GM18867 (cell line): ENCODE measurements at regions not wholly inside any gene's neighbourhood (a gene's known extent, or its start where the extent isn't known, plus 50 kb on each side); places are given as distances from the start of the nearest gene placed in this dataset.
"Not testable (repeated sequence)": the region's sequence is repeated elsewhere in the genome, so short reads cannot be mapped to it uniquely, and the experiment has no call there.

ENCODE experiments used
- ATAC-seq: cut with Tn5 transposase; IDR thresholded peaks from one replicate; pipeline ENCODE4 v1.9.1; 2021; ENCODE audit warnings: mild to moderate bottlenecking, moderate library complexity; ENCODE audit not compliant: unreplicated experiment

DNA sequence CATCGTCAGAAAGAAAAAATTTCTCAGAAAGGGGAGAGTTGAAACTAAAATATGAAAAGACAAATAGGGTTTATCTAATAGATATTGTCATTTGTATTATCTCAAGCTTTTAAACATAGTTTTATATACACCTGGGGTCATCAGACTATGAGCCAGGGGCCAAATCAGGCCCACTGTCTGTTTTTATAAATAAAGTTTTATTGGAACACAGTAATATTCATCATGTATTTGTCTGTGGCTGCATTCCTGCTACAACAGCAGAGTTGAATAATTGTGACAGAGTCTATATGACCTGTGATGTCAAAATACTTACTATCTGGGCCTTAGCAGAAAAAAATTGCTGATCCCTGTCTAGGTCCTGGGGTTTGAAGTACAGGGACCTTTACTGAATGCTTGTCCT lies 120.5 kb upstream of the RUNX1 start:
- no peak for ATAC-seq

DNA sequence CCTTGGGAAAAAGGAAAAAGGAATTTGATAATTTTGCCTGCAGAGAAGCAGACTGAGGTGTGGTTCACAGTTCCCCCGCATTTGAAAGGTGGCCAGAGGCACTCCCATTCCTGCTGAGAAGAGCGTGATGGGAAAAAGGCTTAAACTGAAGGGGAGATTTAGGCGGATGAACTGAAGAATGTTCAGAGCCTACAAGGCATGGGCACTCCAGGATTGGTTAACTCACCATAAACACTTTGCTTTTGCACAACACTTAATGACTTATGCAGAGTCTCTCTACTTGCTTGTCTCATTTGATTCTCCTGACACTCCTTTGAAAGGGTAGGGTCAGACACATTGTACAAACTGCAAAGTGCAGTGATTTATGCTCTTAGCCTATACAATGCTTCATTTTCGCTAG lies 119.6 kb upstream of the RUNX1 start:
- ATAC-seq, result no peak

DNA sequence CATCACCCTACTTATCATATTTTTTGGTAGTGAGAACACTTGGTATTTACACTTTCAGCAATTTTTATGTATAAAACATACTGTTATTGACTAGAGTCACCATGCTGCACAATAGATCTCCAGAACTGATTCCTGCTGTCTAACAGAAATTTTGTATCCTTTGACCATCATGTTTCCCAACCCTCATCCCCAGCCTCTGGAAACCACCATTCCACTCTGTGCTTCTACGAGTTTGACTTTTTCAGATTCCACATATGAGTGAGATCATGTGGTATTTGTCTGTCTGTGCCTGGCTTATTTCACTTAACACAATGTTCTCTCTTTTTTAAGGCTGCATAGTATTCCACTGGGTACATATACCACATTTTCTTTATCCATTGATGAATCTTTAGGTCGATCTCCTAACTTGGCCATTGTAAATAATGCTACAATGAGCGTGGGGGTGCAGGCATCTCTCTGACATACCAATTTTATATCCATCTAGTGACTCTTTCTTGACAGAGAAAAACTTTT lies 115.9 kb upstream of the RUNX1 start:
- ATAC-seq, result no peak

DNA sequence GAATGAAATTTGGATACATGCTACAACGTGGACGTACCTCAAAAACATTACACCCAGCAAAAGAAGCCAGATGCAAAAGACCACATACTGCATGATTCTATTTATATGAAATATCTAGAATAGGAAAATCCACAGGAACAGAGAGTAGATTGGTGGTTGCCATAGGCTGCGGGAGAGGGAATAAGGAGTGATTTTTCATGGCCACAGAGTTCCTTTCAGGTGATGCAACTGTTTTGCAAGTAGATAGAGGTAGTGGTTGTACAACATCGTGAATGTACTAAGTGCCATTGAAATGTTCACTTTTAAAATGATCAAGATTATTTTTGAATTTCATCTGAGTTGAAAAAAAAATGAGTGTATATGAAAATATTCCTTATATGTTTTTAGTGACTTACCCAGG lies 115.3 kb upstream of the RUNX1 start:
- no peak for ATAC-seq

DNA sequence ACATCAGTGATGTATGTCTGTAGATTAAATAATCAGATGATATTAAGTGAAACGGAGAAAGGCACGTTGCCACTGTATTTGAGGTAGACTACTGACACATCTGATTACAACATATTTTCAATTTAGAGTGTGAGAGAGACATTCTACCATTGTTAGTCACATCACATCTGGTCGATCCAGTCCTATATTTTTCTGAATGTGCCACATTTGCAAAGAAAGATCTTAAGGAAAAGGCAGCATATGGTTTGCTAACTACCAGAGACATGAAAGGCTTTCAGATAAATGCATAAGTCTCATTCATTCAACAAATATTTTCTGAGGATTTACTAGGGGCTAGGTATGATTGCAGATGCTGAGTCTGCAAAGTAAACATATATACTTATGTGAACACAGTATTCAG lies 114.3 kb upstream of the RUNX1 start:
- ATAC-seq, result no peak

DNA sequence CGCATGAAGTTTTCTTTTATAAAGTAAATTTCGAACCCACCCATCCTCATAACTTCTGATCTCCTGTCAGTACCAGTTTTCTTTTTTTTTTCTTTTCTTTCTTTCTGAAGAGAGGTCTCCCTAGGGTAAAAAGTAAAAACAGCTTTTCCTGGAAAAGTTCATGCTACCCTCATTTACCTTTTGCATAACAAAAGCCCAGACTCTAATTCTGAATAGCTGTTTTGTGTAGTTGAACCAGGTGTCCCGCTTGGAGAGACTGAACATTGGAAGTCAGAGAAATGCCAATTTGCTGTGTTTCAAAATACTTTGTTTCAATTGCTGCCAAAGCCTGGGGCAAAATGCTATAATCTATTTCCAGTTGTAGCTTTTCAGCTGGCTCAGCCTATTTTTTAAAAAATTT lies 113.7 kb upstream of the RUNX1 start:
- no peak for ATAC-seq

DNA sequence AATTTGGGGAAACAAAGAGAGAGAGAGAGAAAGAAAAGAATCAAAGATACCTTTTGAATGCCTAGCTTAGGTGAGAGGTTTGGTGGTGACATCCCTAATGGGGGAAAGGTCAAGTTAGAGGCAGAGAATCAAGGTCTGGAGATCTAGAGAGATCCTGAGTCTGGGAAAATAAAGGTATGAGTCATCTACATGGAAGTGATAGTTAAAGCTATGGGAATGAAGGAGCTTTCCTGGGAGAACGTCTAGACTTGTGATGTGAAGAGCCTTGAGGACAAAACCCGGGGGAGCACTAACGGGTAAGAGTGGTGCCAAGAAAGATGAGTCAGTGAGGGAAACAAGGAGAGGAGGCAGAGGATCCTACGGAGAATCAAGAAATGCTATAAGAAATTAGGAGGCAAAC lies 110.8 kb upstream of the RUNX1 start:
- no peak for ATAC-seq

DNA sequence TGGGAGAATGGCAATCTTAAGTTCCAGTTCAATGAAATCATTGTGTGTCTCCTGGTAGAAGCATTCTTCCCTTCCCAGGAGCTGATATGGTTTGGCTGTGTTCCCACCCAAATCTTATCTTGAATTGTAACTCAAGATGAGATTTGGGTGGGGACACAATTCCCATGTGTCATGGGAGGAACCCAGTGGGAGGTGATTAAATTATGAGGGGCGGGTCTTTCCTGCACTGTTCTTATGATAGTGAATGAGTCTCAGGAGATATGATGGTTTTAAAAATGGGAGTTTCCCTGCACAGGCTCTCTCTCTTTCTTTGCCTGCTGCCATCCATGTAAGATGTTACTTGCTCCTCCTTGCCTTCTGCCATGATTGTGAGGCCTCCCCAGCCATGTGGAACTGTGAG lies 108.3 kb upstream of the RUNX1 start:
- ATAC-seq, result not testable (repeated sequence)

DNA sequence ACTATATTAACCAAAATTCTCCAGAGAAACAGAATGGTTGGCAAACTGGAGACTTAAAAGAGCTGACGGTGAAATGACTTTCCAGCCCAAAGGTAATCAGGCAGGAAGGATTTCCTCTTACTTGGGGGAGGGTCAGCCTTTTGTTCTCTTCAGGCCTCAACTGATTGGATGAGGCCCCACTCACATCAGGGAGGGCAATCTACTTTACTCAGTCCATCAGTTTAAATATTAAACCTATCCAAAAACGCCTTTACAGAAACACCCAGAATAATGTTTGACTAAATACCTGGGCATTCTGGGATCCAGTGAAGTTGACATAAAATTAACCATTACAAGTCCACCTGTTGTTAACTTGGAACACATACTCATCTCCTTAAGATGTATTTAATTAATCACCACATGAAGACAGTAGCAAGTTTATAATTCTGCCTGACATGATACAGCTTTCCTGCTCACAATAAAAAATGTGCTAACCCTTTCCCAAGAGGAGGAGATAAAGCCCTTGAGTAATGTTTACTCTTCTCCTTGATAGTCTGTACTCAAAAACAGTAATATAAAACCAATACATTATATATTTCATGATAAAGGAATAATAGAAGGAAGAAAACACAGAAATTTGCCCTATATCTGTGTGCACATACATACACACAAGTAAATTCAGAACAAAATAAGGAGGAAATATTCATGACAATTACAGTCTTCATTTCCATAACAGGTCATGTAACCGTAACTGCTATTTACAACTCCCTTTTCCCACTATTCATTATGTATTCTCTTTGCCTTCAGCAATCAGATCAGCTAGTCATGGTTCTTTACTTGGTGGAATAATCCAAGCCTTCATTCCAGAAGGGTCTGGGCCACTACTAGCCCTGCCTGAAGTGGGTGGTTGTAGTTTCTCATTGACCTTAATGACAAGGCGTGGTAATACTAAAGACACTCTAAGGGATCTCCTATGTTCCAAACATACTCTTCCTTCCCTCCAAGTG lies 107.5 kb upstream of the RUNX1 start:
- no peak for ATAC-seq

DNA sequence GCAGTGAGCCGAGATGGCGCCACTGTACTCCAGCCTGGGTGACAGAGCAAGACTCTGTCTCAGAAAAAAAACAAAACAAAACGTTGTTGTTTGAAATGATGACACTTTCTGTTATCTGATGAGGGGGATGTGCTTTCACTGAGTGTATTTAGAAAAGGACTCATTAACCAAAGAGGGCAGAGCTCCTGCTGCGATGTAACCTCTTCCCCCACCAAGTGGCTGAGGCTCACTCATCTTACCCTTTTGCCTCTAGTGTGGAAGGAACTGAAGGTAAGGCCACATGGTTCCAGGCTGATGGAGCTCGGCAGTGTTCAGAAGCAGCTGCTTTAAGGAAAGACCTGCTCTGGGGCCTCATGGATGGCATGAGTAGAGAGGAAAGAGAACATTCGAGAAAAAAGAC lies 105.7 kb upstream of the RUNX1 start:
- ATAC-seq, result no peak

DNA sequence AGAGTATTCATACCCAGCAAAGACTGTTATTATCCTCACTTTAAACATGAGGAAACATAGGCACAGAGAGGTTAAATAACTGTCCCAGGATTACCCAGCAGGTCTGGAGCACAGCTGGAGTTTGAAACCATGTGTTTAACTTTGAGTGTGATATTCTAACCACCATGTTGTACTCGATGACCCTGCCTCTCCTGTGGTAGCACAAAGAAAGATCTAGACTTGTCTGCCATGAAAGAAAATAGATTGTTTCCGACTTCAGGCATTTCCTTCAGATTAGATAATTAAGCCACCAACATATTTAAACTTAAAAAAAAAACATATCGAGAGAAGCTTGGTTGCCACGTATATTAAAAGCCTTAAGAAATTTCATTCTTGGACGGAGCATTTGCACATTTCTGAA lies 104.6 kb upstream of the RUNX1 start:
- ATAC-seq, result no peak

DNA sequence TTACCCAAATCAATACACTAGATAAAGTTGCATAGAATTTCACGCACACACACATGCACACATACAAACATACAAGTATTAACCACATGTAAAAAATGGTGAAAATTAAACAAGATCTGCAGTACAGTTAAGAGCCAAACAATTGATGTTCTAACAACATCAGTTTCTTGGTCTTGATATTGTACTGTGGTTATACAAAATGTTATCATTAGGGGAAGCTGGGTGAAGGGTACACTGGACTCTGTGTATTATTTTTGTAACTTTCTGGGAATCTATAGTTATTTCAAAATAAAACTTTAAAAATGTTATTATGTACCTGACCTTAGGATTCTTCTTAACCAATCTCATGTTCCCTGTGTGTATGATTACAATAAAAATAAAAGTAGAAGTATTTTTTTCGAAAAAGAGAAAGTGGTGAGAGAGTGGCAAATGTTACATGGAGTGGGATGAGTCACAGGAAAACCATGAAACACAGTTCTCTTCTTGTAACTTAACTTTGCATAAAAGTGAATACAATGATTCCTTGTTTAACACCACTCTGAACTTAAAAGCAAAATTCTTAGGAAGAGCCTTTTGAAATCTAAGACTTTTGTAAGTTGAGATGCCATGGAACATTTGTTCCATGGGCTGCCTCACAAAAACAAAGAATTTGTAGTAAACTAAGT lies 101.6 kb upstream of the RUNX1 start:
- no peak for ATAC-seq

DNA sequence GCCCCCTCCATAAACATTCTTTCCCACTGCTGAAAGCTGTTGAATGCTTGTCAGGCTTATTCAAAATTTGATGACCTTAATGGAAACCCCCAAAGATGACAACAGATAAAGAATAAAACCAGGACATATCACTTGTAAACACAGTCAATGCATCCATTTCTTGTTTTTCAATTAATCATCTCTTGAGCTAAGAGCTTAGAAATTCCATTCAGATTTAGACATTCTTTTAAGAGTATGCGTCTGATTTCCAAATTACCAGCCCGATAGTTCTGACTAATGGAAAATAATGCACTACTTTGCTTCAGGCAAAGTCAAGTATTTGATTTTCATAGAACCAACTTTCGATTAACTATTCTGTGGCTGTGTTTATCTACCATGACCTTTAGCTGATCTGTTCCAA lies 100.6 kb upstream of the RUNX1 start:
- ATAC-seq, result no peak

DNA sequence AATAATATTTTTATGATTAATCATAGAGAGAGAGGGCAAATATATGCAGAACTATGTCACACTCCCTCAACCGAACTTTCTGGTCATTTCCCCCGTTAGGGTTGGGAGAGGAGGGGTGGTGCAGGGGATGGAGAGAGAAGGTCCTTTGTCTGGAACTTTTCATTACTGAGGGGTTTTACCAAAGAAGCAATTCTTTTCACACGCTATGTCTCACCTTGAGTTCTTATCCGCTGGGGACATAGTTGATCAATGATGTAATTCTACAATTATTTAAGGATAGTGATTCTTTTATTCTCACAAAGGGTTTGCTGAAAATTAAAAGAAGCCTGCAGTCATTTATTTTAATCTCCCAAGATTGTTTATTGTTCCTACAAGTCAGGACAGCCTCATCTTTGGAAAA lies 98.3 kb upstream of the RUNX1 start:
- no peak for ATAC-seq

DNA sequence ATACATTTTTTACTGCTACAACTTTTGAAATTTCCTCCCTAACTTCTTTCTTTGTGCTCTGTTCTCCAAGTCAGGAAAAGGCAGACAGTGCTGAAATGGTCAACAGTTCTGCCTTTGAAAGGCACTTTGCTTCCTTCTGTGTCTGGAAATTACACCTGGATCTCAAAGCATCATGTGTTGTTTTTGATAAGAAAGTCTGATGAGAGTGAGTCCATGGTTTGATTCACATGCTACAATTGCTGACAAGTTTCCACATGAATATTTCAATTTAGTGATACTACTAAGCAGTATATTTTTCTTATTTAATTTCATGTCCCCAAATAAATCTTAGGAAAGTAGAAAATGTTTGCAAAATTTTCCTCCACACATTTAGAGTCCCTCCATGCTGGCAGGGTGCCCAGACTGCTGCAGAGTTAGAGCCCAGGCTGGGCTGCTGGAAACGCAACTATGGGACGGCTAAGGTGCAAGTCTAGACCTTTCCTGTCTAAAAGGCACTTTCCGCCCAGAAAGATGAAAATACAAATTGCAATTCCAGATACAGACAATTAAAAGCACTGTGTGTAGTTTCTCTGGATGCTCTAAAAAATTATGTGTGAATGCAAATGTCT lies 96.6 kb upstream of the RUNX1 start:
- ATAC-seq, result no peak

DNA sequence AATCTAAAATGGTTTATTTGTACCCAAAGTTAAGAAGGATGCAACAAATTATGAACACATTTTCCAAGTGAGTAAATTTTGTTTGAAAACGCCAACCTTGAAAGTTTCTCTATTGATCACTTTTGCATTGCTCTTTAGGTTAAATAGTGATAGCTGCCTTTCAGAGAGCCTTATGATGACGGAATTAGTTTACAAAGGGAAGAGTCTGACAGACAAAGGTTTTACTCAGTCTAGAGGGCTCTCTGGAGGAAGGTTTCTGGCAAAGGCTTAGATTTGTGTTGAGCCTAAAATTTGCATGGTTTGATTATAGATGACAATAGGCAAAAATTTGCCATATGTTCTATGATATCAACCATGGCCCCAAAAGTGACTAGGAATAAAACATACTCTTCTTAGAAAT lies 95.9 kb upstream of the RUNX1 start:
- no peak for ATAC-seq

DNA sequence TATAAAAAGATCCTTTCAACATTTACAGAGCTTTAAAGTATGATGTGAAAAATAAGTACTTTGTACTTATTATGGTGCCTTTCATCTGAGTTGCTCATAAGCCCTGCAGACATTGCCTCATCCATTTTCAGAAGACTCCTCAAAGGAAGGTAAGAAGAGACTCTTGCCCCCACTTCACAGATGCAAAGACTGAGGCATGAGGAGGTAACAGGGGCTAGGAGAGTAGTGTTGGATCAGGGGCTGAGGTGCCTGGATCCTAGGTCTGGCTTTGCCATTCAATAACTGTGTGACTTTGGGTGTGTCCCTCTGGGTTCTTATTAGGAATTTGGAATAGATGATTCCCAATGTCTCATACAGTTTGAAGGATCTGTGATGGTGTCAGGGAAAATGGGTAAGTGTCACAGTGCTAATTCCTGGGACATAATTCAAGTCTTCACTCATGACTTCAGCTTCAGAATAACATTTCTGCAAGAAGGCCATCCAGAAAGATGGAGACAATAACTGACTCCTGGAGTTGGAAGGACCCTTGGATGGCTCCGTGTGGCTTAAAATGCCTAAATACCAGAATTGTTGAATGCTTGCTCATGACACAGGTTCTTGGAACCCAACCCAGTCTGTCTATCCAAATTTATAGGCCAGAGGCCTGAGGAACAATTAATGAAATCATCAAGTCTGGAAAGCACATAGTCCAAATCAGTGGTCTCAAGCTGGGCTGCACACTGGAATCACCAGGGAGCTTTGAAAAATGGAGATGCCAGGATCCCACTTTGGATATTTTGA lies 93.1 kb upstream of the RUNX1 start:
- ATAC-seq, result no peak

DNA sequence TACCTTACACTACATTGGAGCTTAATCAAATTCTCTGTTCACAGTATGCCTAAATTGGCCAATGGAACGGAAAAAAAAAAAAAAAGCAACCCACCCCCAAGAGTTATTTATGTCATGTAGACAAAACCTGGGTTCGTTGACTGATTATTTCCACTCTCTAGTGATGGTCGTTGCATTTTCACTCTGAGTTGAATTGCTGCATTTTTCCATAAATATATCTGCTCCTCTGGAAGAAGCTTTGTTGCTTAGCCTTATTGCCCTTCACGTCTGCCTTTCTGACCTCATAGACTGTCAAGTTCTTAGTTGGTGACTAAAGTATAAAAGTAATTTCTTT lies 90.2 kb upstream of the RUNX1 start:
- ATAC-seq, result no peak

DNA sequence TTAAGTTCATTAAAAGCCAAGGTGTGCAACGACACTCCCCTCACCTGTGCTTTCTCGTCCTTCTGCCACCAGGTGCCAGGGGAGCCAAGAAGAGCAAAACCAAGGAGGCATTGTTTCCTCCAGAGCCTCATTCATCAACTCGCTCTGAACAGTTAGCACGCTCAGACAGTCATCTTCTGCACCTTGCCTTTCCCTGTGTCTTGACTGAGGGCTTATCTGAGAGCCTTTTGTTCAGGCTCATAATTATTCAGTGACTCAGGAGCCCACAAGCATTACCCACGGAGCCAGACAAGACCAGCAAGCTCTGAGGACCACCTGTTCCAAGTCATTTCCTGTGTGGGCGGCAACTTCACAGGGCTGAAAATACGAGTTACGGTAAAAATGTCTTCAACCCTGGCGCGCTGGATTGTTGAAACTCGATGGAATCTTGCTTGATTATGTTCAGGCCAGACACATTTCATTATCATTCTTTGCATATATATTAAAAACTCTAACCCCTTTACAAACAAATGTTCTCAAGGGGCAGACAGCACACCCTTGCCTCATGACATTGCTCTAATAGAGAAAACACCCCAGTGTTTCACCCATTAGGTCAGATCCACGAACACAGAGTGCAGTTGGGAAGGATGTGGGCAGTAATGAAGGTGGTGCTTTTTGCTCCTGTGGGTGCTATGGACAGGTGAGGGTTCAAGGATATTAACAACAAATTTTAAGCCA lies 89.7 kb upstream of the RUNX1 start:
- no peak for ATAC-seq

DNA sequence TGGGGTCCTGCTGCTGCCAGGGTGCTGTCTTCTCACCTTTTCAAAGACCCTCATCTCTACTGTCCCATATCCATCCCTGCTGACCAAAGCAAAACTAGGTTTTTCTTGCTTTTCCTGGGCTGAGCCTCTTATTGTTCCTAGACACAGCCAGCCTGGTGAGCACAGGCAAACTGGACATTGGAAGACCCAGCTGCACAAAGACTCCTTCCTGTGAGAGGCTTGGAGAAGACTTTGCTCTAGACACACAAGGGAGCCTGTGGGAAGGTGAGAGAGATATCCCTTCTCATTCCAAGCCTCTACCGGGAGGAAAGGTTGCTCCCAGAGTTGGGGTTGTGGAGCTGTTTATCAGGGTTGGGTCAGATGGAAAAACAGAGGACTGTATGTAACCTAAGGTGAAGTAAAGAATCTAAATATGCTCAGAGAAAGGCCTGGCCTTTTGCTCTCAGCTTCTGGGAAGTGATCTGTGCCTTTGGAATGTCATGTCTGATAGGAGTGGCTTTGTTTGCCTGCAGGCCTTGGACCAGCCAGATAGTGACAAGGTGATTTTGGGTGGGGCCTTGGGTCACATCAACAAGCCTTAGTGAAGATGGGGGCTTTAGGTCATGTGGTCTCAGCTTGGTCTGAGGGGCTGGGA lies 87.6 kb upstream of the RUNX1 start:
- no peak for ATAC-seq
